Umbilical cord (tissue), 1 donor: ENCODE measurements at regions not wholly inside any gene's neighbourhood (a gene's known extent, or its start where the extent isn't known, plus 50 kb on each side); places are given as distances from the start of the nearest gene placed in this dataset.
"Not testable (repeated sequence)": the region's sequence is repeated elsewhere in the genome, so short reads cannot be mapped to it uniquely, and the experiment has no call there.

Experiments
- DNase-seq: peaks from one replicate; pipeline ENCODE4 v3.0.0-alpha.2; 2015; ENCODE audit warnings: low spot score

GRCh38 chr2:241957276-241957675 lies 87.7 kb downstream of the RTP5 start:
- DNase-seq: no peak

- peak; percentile 48 for DNase-seq
These were observed 89.5 kb downstream of the RTP5 start for GRCh38 chr2:241958818-241959545.

- peak; percentile 49 for DNase-seq
These were observed 90.3 kb downstream of the RTP5 start for GRCh38 chr2:241959751-241960269.

- no peak for DNase-seq
These were observed 91.9 kb downstream of the RTP5 start for GRCh38 chr2:241961454-241961853.

- peak; percentile 94 for DNase-seq
These were observed 94.6 kb downstream of the RTP5 start for GRCh38 chr2:241964133-241964532.

- DNase-seq: peak; percentile 98
These were observed 96.4 kb downstream of the RTP5 start for GRCh38 chr2:241965931-241966412.

- DNase-seq: peak; percentile 57
These were observed 97.3 kb downstream of the RTP5 start for GRCh38 chr2:241966647-241967466.

- DNase-seq: no peak
These were observed 98.1 kb downstream of the RTP5 start for GRCh38 chr2:241967467-241968144.

GRCh38 chr2:241968417-241968816 lies 98.9 kb downstream of the RTP5 start:
- DNase-seq: no peak

- DNase-seq: not testable (repeated sequence)
These were observed 99.7 kb downstream of the RTP5 start for GRCh38 chr2:241969182-241969581.

- DNase-seq: no peak
These were observed 101.2 kb downstream of the RTP5 start for GRCh38 chr2:241970716-241971115.

- no peak for DNase-seq
These were observed 104.6 kb downstream of the RTP5 start for GRCh38 chr2:241974096-241974495.

- DNase-seq: no peak
These were observed 105.5 kb downstream of the RTP5 start for GRCh38 chr2:241974851-241975592.

- DNase-seq: peak; percentile 76
These were observed 106.2 kb downstream of the RTP5 start for GRCh38 chr2:241975593-241976284.

- no peak for DNase-seq
These were observed 106.8 kb downstream of the RTP5 start for GRCh38 chr2:241976296-241976695.

- DNase-seq: no peak
These were observed 108.2 kb downstream of the RTP5 start for GRCh38 chr2:241977557-241978300.

- DNase-seq: no peak
These were observed 109.1 kb downstream of the RTP5 start for GRCh38 chr2:241978670-241979069.

- peak; percentile 50 for DNase-seq
These were observed 110.7 kb downstream of the RTP5 start for GRCh38 chr2:241980193-241980592.

- no peak for DNase-seq
These were observed 111.7 kb downstream of the RTP5 start for GRCh38 chr2:241981076-241981700.
